SU-DHL-6 (cell line): ENCODE measurements at regions not wholly inside any gene's neighbourhood (a gene's known extent, or its start where the extent isn't known, plus 50 kb on each side); places are given as distances from the start of the nearest gene placed in this dataset.
"Not testable (repeated sequence)": the region's sequence is repeated elsewhere in the genome, so short reads cannot be mapped to it uniquely, and the experiment has no call there.

ENCODE experiments used
- H2AFZ ChIP-seq: fragments of 200-600 bp; sonication (generic); 2 replicates; pipeline ENCODE4 v1.6.1; 2014; ENCODE audit warnings: low read depth, mild to moderate bottlenecking, moderate library complexity, mixed read lengths, antibody characterized with exemption, low read length; ENCODE audit not compliant: severe bottlenecking
- H3F3A ChIP-seq: fragments of 200-600 bp; shearing (Covaris generic); 2 replicates; pipeline ENCODE4 v1.6.0; 2016; ENCODE audit warnings: antibody characterized with exemption, mild to moderate bottlenecking; ENCODE audit not compliant: insufficient read depth
- H3K27ac ChIP-seq: fragments of 200-600 bp; sonication (generic); 2 replicates; pipeline ENCODE4 v1.5.1; 2016; ENCODE audit warnings: low read depth, mild to moderate bottlenecking, low read length, moderate library complexity, mixed read lengths
- H3K27me3 ChIP-seq: fragments of 200-600 bp; sonication (generic), shearing (Covaris generic); 2 replicates; pipeline ENCODE4 v1.6.0; 2014; ENCODE audit warnings: mild to moderate bottlenecking, low read length
- H3K36me3 ChIP-seq: fragments of 200-600 bp; sonication (generic); 2 replicates; pipeline ENCODE4 v1.6.1; 2014; ENCODE audit warnings: mild to moderate bottlenecking, low read length, mixed read lengths
- H3K4me2 ChIP-seq: fragments of 300-600, 200-600 bp; shearing (Covaris generic), sonication (generic); 2 replicates; pipeline ENCODE4 v1.6.0; 2014; ENCODE audit warnings: low read length, low read depth, mild to moderate bottlenecking; ENCODE audit not compliant: poor library complexity, severe bottlenecking
- H3K4me3 ChIP-seq: fragments of 200-600 bp; sonication (generic); 2 replicates; pipeline ENCODE4 v1.5.1; 2014; ENCODE audit warnings: antibody characterized with exemption, low read length, mild to moderate bottlenecking, mixed read lengths; ENCODE audit not compliant: insufficient read depth, poor library complexity, severe bottlenecking
- H3K79me2 ChIP-seq: fragments of 200-600 bp; sonication (generic); 2 replicates; pipeline ENCODE4 v1.6.1; 2014; ENCODE audit warnings: mild to moderate bottlenecking, low read length, moderate library complexity; ENCODE audit not compliant: insufficient read depth
- H3K9ac ChIP-seq: fragments of 200-600 bp; sonication (generic); 2 replicates; pipeline ENCODE4 v1.7.0; 2014; ENCODE audit warnings: mild to moderate bottlenecking, low read length
- H3K9me2 ChIP-seq: fragments of 200-600 bp; sonication (generic); replicated peaks from 2 replicates; pipeline ENCODE4 v1.6.1; 2014; ENCODE audit warnings: low read length; ENCODE audit not compliant: insufficient read depth
- H3K9me3 ChIP-seq: fragments of 200-600 bp; sonication (generic); 2 replicates; pipeline ENCODE4 v1.6.1; 2014; ENCODE audit warnings: low read length, mixed read lengths; ENCODE audit not compliant: insufficient read depth
- H4K20me1 ChIP-seq: fragments of 200-600 bp; sonication (generic); 2 replicates; pipeline ENCODE4 v1.6.1; 2014; ENCODE audit warnings: low read depth, mild to moderate bottlenecking, antibody characterized with exemption, low read length, moderate library complexity, mixed read lengths
- EZH2phosphoT487 ChIP-seq: fragments of 200-600 bp; sonication (generic), shearing (Covaris generic); conservative IDR thresholded peaks from 2 replicates; pipeline ENCODE4 v1.6.1; 2018; ENCODE audit warnings: mild to moderate bottlenecking, antibody characterized with exemption, low read length, moderate library complexity, mixed read lengths
- TF ChIP-seq, protein P1 (sequence below): fragments of 200-600 bp; sonication (generic); IDR thresholded peaks from one replicate; pipeline ENCODE4 v1.5.1; 2017; ENCODE audit warnings: antibody characterized with exemption, mild to moderate bottlenecking, low read length, moderate library complexity; ENCODE audit not compliant: insufficient read depth, poor library complexity, severe bottlenecking

DNA sequence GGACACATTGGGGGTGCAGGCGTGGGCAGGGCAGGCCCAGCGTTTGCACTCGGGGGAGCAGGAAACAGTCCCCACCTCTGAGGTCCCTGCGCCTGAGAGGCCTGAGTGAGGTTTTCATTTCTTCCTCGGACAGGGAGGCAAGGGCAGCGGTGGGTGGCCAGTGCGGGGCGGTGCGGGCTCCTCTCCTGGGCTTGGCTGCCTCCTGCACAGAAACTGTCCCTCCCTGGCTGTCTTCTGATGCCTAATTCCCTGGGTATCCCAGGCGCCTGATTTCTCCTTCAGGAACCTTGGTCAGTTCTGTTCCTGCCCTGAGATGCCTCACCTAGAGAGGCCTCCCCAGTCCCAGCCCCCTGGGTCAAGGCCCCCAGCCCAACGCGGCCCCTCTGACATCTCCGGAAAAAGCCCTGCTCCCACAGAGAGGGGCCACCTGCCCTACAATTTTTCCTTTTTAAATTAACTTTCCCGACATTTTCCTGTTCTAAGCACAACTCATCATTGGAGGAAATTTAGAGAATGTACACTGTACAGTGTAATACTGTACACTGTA is 260.3 kb downstream of the ADGRD1 start:
- no peak overlapping the region for H3K4me3 ChIP-seq
- no peaks in the 10 kb centered on the region for H3K9me2 ChIP-seq
- no peaks in the 10 kb centered on the region for H3K9me3 ChIP-seq
- no peak overlapping the region for H3K9ac ChIP-seq
- H3K27ac ChIP-seq: no peak overlapping the region
- no peaks in the 10 kb centered on the region for H3F3A ChIP-seq
- no peak for TF ChIP-seq EZH2phosphoT487
- TF ChIP-seq, protein P1, sequence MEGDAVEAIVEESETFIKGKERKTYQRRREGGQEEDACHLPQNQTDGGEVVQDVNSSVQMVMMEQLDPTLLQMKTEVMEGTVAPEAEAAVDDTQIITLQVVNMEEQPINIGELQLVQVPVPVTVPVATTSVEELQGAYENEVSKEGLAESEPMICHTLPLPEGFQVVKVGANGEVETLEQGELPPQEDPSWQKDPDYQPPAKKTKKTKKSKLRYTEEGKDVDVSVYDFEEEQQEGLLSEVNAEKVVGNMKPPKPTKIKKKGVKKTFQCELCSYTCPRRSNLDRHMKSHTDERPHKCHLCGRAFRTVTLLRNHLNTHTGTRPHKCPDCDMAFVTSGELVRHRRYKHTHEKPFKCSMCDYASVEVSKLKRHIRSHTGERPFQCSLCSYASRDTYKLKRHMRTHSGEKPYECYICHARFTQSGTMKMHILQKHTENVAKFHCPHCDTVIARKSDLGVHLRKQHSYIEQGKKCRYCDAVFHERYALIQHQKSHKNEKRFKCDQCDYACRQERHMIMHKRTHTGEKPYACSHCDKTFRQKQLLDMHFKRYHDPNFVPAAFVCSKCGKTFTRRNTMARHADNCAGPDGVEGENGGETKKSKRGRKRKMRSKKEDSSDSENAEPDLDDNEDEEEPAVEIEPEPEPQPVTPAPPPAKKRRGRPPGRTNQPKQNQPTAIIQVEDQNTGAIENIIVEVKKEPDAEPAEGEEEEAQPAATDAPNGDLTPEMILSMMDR: no peak
- no peaks in the 10 kb centered on the region for H4K20me1 ChIP-seq
- no peaks in the 10 kb centered on the region for H3K27me3 ChIP-seq
- H3K79me2 ChIP-seq: no peaks in the 10 kb centered on the region
- no peak overlapping the region for H3K4me2 ChIP-seq
- no peaks in the 10 kb centered on the region for H3K36me3 ChIP-seq
- no peak overlapping the region for H2AFZ ChIP-seq

DNA sequence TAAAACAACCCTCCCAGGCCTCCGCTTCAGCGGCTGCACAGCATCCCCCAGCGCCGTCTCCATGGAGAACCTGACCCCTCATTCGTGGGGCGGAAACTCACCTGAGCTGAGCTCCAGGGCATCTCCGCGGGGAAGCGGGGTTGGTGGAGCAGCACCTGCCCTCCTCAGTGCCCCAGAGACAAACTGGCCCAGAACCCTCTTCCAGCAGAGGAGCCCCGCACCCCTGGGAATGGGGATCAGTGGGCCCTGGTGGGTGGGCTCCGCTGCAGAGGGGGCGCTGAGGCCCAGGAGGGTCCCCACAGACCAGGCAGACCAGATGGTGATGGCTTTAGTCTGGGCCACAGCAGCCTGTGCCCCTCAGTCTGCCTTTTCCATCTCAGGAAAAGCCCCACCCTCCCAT is 261.2 kb downstream of the ADGRD1 start:
- not testable (repeated sequence) for H3F3A ChIP-seq, H3K4me3 ChIP-seq

DNA sequence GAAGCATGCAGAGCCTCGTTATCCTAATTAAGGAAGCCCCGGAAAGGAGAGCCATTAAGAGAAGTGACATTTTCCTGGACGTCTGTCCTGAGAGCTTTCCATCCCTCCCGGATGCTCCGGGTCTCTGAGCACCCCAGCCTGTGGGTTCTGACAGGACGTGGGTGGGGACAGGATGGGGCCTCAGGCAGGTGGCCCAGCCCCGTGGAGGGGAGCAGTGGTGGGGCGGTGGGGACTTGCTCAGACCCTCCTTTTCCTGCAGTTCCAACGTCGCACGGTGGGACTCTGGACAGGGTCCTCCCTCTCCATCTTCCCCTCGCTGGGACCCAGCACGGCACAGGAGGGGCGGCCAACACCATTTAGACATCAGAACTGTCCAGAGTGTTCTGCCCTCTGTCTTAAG is 262.9 kb downstream of the ADGRD1 start:
- H3K4me3 ChIP-seq, H2AFZ ChIP-seq, H3K27me3 ChIP-seq, H3K79me2 ChIP-seq, H3K9me2 ChIP-seq, H3K27ac ChIP-seq, H3K9me3 ChIP-seq, H3K4me2 ChIP-seq, H3F3A ChIP-seq, H3K36me3 ChIP-seq, H3K9ac ChIP-seq, H4K20me1 ChIP-seq: not testable (repeated sequence)

More for the DNA sequence above, 261.2 kb downstream of the ADGRD1 start:
- H3K27me3 ChIP-seq, H3K4me2 ChIP-seq, H3K9ac ChIP-seq, H3K27ac ChIP-seq, H3K79me2 ChIP-seq, H3K36me3 ChIP-seq, H3K9me3 ChIP-seq, H3K9me2 ChIP-seq, H2AFZ ChIP-seq, H4K20me1 ChIP-seq: not testable (repeated sequence)

DNA sequence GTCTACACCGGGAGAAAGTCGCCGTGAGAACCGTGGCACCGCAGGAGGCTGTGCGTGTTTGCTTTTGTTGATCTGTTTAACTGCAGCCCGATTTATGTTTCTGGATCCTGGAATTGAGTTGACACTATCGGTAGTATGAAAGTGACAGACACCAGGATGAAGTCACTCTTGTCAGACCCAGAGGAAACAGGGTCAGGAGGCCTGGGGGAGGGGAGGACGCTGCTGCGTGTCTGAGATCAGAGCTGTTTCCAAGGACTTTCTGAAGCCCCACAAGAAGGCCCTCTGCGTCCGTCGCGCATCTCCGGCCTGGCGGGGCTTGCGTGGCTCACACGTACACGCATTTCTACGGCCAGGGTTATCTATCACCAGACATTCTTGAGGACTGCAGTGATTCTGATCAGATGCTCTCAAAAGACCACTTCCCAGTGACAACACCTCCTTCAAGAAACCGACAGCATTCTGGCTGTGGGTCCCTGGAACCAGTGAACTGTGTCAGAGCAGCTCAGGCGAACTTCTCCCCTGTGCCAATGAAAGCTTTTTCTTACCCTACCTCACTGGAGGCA is 263.4 kb downstream of the ADGRD1 start:
- H3K9me2 ChIP-seq: no peaks in the 10 kb centered on the region
- no peaks in the 10 kb centered on the region for H3K79me2 ChIP-seq
- H3F3A ChIP-seq: no peaks in the 10 kb centered on the region
- no peak overlapping the region for H3K4me3 ChIP-seq
- no peaks in the 10 kb centered on the region for H3K9me3 ChIP-seq
- no peak overlapping the region for H3K4me2 ChIP-seq
- H3K36me3 ChIP-seq: no peaks in the 10 kb centered on the region
- no peak overlapping the region for H3K27ac ChIP-seq
- H3K27me3 ChIP-seq: no peaks in the 10 kb centered on the region
- no peak overlapping the region for H3K9ac ChIP-seq
- H4K20me1 ChIP-seq: no peaks in the 10 kb centered on the region
- TF ChIP-seq, protein P1: no peak
- TF ChIP-seq EZH2phosphoT487: no peak
- no peak overlapping the region for H2AFZ ChIP-seq
